ENCODE measurements at regions not wholly inside any gene's neighbourhood (a gene's known extent, or its start where the extent isn't known, plus 50 kb on each side); places are given as distances from the start of the nearest gene placed in this dataset.
"Not testable (repeated sequence)": the region's sequence is repeated elsewhere in the genome, so short reads cannot be mapped to it uniquely, and the experiment has no call there.

- WGBS, 2 donors = 40 to 60% methylated on average over 17 of the region's 17 CpGs
- TF ChIP-seq EP300 (IDR thresholded peaks at IDR 0.05) (no peak), CTCF (IDR thresholded peaks at IDR 0.05) (no peak), POLR2AphosphoS5 (IDR thresholded peaks at IDR 0.05) (no peak), POLR2A (IDR thresholded peaks at IDR 0.05) (no peak)
- intact Hi-C loops (cut with DNase I) = no loop called here
Measured at GRCh38 chr15:95196176-95196915, 965.0 kb downstream of the MCTP2 start.

GRCh38 chr15:95202569-95203349, 971.4 kb downstream of the MCTP2 start:
- no peak overlapping the region for H3K27ac ChIP-seq
- DNase-seq = no peak
- H3K9me3 ChIP-seq = peaks cover 0 to 4% (median 0%) of the 10 kb centered on the region in 4 donors
- H3K36me3 ChIP-seq = no peaks in the 10 kb centered on the region
- no peak for TF ChIP-seq CTCF (IDR thresholded peaks at IDR 0.05)
- TF ChIP-seq EP300 (IDR thresholded peaks at IDR 0.05) = no peak
- TF ChIP-seq POLR2A (IDR thresholded peaks at IDR 0.05) = no peak
- TF ChIP-seq POLR2AphosphoS5 (IDR thresholded peaks at IDR 0.05) = no peak
- no peaks in the 10 kb centered on the region for H3K4me1 ChIP-seq
- intact Hi-C loops (cut with DNase I) = no loop called here
- 77 to 84% methylated on average over 6 of the region's 6 CpGs for WGBS, 2 donors
- H3K4me3 ChIP-seq = no peak overlapping the region
- no peaks in the 10 kb centered on the region for H3K27me3 ChIP-seq

More at GRCh38 chr15:95196176-95196915, 965.0 kb downstream of the MCTP2 start:
- DNase-seq = no peak
- Histone ChIP-seq H3K4me1 (no peaks in the 10 kb centered on the region), H3K36me3 (no peaks in the 10 kb centered on the region), H3K4me3 (no peak overlapping the region), H3K27ac (no peak overlapping the region), H3K27me3 (no peaks in the 10 kb centered on the region), H3K9me3 (no peaks in the 10 kb centered on the region)

GRCh38 chr15:95205077-95205476, 973.7 kb downstream of the MCTP2 start:
- intact Hi-C loops (cut with DNase I) = no loop called here
- Histone ChIP-seq H3K27me3 (no peaks in the 10 kb centered on the region), H3K27ac (no peak overlapping the region), H3K9me3 (peaks cover 0 to 4% (median 0%) of the 10 kb centered on the region in 4 donors), H3K36me3 (no peaks in the 10 kb centered on the region), H3K4me1 (no peaks in the 10 kb centered on the region), H3K4me3 (no peak overlapping the region)
- TF ChIP-seq CTCF (IDR thresholded peaks at IDR 0.05) = no peak
- no peak for TF ChIP-seq POLR2A (IDR thresholded peaks at IDR 0.05)
- TF ChIP-seq POLR2AphosphoS5 (IDR thresholded peaks at IDR 0.05) = no peak
- DNase-seq = no peak

- 75 to 94% methylated on average over 3 of the region's 3 CpGs for WGBS, 2 donors
Measured at GRCh38 chr15:95205830-95206229, 974.5 kb downstream of the MCTP2 start.

GRCh38 chr15:95208071-95208470, 976.7 kb downstream of the MCTP2 start:
- H3K27ac ChIP-seq = no peak overlapping the region
- intact Hi-C loops (cut with DNase I) = no loop called here
- no peaks in the 10 kb centered on the region for H3K27me3 ChIP-seq
- no peaks in the 10 kb centered on the region for H3K36me3 ChIP-seq
- peaks cover 0 to 8% (median 0%) of the 10 kb centered on the region in 4 donors for H3K9me3 ChIP-seq
- WGBS, 2 donors = 78 to 86% methylated on average over 4 of the region's 4 CpGs
- H3K4me3 ChIP-seq = no peak overlapping the region
- TF ChIP-seq CTCF (IDR thresholded peaks at IDR 0.05) (no peak), EP300 (IDR thresholded peaks at IDR 0.05) (no peak), POLR2A (IDR thresholded peaks at IDR 0.05) (no peak), POLR2AphosphoS5 (IDR thresholded peaks at IDR 0.05) (no peak)
- no peaks in the 10 kb centered on the region for H3K4me1 ChIP-seq
- no peak for DNase-seq

More at GRCh38 chr15:95205830-95206229, 974.5 kb downstream of the MCTP2 start:
- H3K36me3 ChIP-seq; intact Hi-C loops (cut with DNase I); H3K27ac ChIP-seq; H3K4me1 ChIP-seq; H3K27me3 ChIP-seq; DNase-seq; H3K9me3 ChIP-seq; H3K4me3 ChIP-seq: not testable (repeated sequence)
